Breast epithelium (tissue), 4 donors: ENCODE measurements at regions not wholly inside any gene's neighbourhood (a gene's known extent, or its start where the extent isn't known, plus 50 kb on each side); places are given as distances from the start of the nearest gene placed in this dataset.
"Not testable (repeated sequence)": the region's sequence is repeated elsewhere in the genome, so short reads cannot be mapped to it uniquely, and the experiment has no call there.

Experiments used
- DNase-seq, 2 donors: peaks; one replicate each; pipeline ENCODE4 v3.0.0-alpha.2; 2019; ENCODE audit warnings: low spot score in 2 of 2
- H3K27ac ChIP-seq, 2 donors: fragments of 200-600 bp; sonication (generic) in 1 of 2; one replicate each; pipeline ENCODE4 v1.5.1; 2016 to 2019; ENCODE audit warnings: mild to moderate bottlenecking in 1 of 2
- H3K27me3 ChIP-seq, 2 donors: fragments of 200-600 bp; sonication (generic) in 1 of 2; one replicate each; pipeline versions ENCODE4 v1.5.1 to v1.6.0; 2017 to 2019; ENCODE audit warnings: control low read depth in 1 of 2, mild to moderate bottlenecking in 1 of 2
- H3K36me3 ChIP-seq: fragments of 200-600 bp; one replicate; pipeline ENCODE4 v1.5.1; 2019
- H3K4me1 ChIP-seq, 2 donors: fragments of 200-600 bp; sonication (generic); one replicate each; pipeline ENCODE4 v1.5.1; 2016 to 2019; ENCODE audit warnings: control low read depth in 1 of 2
- H3K4me3 ChIP-seq, 3 donors: fragments of 200-600 bp; sonication (generic); 1 replicate in 2 of 3; 2 replicates in 1 of 3; pipeline ENCODE4 v1.5.1; 2016 to 2019; ENCODE audit warnings: mild to moderate bottlenecking in 3 of 3, moderate library complexity in 2 of 3
- H3K9me3 ChIP-seq, 2 donors: fragments of 200-600 bp; sonication (generic) in 1 of 2; one replicate each; pipeline ENCODE4 v1.5.1; 2016 to 2019; ENCODE audit warnings: control low read depth in 1 of 2
- POLR2A ChIP-seq: fragments of 450-650 bp; IDR thresholded peaks from one replicate; pipeline ENCODE4 v1.6.1; 2016; ENCODE audit warnings: antibody characterized with exemption, mild to moderate bottlenecking, moderate library complexity
- POLR2AphosphoS5 ChIP-seq, 3 donors: sonication (generic); formaldehyde crosslinking; IDR thresholded peaks; one replicate each; pipeline ENCODE4 v1.6.1; 2017; ENCODE audit warnings: antibody characterized with exemption in 3 of 3
- intact Hi-C: fragments of 100-400 bp; cut with DNase I; formaldehyde crosslinking; loops from one replicate; pipeline ENCODE4 v1.15.1; 2023; ENCODE audit warnings: low total_unique reads
- TF ChIP-seq, protein P1 (sequence below), 3 donors: fragments of 450-650 bp; IDR thresholded peaks; one replicate each; pipeline ENCODE4 v1.5.1; 2016 to 2017; ENCODE audit warnings: antibody characterized with exemption in 3 of 3, mild to moderate bottlenecking in 3 of 3, moderate library complexity in 3 of 3

DNA sequence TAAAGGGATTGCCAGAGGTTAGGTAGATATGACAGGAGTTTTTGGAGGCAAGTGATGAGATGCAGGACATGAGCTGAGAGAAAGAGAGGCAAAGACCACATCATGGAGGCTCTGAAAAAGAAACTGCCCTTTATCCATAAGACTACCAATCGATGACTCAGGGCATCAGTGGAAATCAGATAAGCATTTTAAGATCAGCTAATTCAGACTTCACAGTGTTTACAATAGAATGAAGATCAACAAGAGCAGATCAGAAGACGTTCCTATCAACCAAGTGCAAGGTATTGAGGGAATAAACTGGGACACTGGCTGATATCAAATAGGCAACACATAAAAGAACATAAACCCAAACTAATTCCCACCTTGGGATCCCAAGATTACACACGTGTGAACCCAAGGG lies 227.2 kb downstream of the SLCO4C1 start:
- H3K27ac ChIP-seq: no peak overlapping the region
- no peak for DNase-seq
- TF ChIP-seq POLR2AphosphoS5 (IDR thresholded peaks at IDR 0.05): no peak
- TF ChIP-seq POLR2A: no peak
- TF ChIP-seq, protein P1, sequence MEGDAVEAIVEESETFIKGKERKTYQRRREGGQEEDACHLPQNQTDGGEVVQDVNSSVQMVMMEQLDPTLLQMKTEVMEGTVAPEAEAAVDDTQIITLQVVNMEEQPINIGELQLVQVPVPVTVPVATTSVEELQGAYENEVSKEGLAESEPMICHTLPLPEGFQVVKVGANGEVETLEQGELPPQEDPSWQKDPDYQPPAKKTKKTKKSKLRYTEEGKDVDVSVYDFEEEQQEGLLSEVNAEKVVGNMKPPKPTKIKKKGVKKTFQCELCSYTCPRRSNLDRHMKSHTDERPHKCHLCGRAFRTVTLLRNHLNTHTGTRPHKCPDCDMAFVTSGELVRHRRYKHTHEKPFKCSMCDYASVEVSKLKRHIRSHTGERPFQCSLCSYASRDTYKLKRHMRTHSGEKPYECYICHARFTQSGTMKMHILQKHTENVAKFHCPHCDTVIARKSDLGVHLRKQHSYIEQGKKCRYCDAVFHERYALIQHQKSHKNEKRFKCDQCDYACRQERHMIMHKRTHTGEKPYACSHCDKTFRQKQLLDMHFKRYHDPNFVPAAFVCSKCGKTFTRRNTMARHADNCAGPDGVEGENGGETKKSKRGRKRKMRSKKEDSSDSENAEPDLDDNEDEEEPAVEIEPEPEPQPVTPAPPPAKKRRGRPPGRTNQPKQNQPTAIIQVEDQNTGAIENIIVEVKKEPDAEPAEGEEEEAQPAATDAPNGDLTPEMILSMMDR (IDR thresholded peaks at IDR 0.05): no peak

DNA sequence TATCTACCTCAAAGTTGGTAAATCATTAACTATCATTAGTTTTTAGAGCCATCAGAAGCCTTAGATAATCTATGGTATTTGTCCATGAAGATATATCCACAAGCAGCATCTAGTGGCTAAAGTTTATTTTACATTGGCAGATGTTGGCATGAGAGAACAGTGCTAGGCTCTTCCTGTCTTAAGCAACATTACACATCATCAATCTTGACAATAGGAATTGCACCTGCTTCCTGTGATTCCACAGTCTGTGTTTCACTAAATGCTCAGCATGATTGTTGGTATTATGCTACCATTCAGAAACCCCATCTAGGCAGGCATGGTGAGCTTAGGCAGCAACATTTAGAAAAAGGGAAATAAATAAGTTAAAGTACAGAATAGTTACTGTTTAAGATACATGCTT lies 246.6 kb downstream of the SLCO4C1 start:
- intact Hi-C loops: no loop called here

More for the DNA sequence above, 227.2 kb downstream of the SLCO4C1 start:
- no peaks in the 10 kb centered on the region for H3K27me3 ChIP-seq
- no peaks in the 10 kb centered on the region for H3K36me3 ChIP-seq
- H3K9me3 ChIP-seq: no peaks in the 10 kb centered on the region
- H3K4me1 ChIP-seq: no peaks in the 10 kb centered on the region
- intact Hi-C loops: no loop called here
- H3K4me3 ChIP-seq: no peak overlapping the region

DNA sequence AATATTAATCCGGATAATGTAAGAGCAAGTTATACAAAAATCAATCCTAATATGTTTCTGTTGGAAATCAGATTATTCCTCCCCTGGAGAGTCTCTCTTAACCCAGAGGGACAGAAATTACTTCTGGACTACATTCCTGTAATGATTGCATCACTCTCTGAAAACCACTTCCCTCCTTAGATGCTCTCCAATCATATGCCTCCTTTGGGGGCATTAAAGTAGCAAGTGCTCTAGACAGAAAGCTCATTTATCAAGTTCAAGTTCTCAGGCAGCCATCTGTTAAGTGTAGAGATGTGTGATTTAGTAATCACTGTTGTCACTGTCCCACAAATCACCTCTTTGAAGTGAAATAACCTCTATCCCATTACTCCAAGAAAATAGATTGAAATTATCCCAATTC lies 247.1 kb downstream of the SLCO4C1 start:
- Histone ChIP-seq H3K27me3 (no peaks in the 10 kb centered on the region), H3K27ac (no peak overlapping the region), H3K4me1 (no peaks in the 10 kb centered on the region), H3K9me3 (no peaks in the 10 kb centered on the region), H3K36me3 (no peaks in the 10 kb centered on the region), H3K4me3 (no peak overlapping the region)
- intact Hi-C loops: no loop called here
- DNase-seq: no peak
- TF ChIP-seq POLR2A (no peak), POLR2AphosphoS5 (IDR thresholded peaks at IDR 0.05) (no peak)
- TF ChIP-seq, protein P1 (IDR thresholded peaks at IDR 0.05): no peak

More for the DNA sequence above, 246.6 kb downstream of the SLCO4C1 start:
- Histone ChIP-seq H3K4me3 (no peak overlapping the region), H3K36me3 (no peaks in the 10 kb centered on the region), H3K4me1 (no peaks in the 10 kb centered on the region), H3K27ac (no peak overlapping the region), H3K9me3 (no peaks in the 10 kb centered on the region), H3K27me3 (no peaks in the 10 kb centered on the region)
- TF ChIP-seq, protein P1 (IDR thresholded peaks at IDR 0.05): no peak
- TF ChIP-seq POLR2A: no peak
- no peak for DNase-seq

DNA sequence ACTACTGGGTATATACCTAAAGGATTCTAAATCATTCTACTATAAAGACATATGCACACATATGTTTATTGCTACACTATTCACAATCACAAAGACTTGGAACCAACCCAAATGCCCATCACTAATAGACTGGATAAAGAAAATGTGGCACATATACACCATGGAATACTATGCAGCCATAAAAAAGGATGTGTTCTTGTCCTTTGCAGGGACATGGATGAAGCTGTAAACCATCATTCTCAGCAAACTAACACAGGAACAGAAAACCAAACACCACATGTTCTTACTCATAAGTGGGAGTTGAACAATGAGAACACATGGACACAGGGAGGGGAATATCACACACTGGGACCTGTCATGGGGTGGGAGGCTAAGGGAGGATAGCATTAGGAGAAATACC lies 249.0 kb downstream of the SLCO4C1 start:
- H3K9me3 ChIP-seq, H3K4me1 ChIP-seq, H3K27me3 ChIP-seq, H3K27ac ChIP-seq, intact Hi-C loops, H3K36me3 ChIP-seq, DNase-seq, H3K4me3 ChIP-seq: not testable (repeated sequence)

DNA sequence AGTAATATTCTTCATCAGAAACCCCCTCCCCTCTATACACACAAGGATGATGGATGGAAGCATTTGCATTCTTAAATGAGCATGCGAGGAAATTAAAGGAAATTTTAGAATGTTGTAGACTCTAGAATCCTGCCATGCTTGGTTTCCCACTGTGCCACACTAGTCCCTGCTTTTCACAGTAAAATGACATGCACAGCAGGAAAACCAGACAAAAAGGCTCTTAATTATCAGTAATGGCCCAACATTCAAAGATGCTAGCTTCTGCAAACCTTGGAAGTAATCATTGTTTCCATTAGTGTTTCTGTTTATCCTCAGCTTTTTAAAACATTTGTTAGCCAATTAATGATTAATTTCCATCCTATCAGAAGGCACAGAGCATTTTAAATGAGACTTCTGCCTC lies 255.8 kb downstream of the SLCO4C1 start:
- TF ChIP-seq, protein P1 (IDR thresholded peaks at IDR 0.05): no peak
- no peak for TF ChIP-seq POLR2AphosphoS5 (IDR thresholded peaks at IDR 0.05)
- no peak for TF ChIP-seq POLR2A
- no peak for DNase-seq
- H3K27me3 ChIP-seq: no peaks in the 10 kb centered on the region
- H3K36me3 ChIP-seq: no peaks in the 10 kb centered on the region
- H3K4me3 ChIP-seq: no peak overlapping the region
- H3K9me3 ChIP-seq: no peaks in the 10 kb centered on the region
- no peaks in the 10 kb centered on the region for H3K4me1 ChIP-seq
- intact Hi-C loops: no loop called here
- no peak overlapping the region for H3K27ac ChIP-seq

DNA sequence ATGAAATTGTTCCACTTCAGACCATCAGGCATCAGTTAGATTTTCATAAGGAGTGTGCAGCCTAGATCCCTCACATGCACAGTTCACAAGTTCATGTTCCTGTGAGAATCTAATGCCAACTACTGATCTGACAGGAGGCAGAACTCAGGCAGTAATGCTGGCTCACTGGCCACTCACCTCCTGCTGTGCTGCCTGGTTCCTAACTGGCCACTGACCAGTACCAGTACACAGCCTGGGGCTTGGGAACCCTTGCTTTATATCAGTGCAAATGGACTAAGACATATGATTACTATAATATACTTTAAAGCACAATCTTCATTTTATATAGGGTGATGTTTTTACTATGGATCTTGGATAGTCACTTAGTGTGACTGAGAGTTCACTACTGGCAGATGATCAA lies 259.2 kb downstream of the SLCO4C1 start:
- no peak overlapping the region for H3K4me3 ChIP-seq

More for the DNA sequence above, 259.2 kb downstream of the SLCO4C1 start:
- H3K27ac ChIP-seq: no peak overlapping the region
- H3K27me3 ChIP-seq: no peaks in the 10 kb centered on the region
- H3K4me1 ChIP-seq: no peaks in the 10 kb centered on the region
- intact Hi-C loops: no loop called here
- no peaks in the 10 kb centered on the region for H3K36me3 ChIP-seq
- TF ChIP-seq POLR2AphosphoS5 (IDR thresholded peaks at IDR 0.05) (no peak), POLR2A (no peak)
- TF ChIP-seq, protein P1 (IDR thresholded peaks at IDR 0.05): no peak
- H3K9me3 ChIP-seq: no peaks in the 10 kb centered on the region
- no peak for DNase-seq
